GM23248 (cell line): ENCODE measurements at regions not wholly inside any gene's neighbourhood (a gene's known extent, or its start where the extent isn't known, plus 50 kb on each side); places are given as distances from the start of the nearest gene placed in this dataset.

Experiments used
- EZH2 ChIP-seq: fragments of 200-600 bp; sonication (generic); IDR thresholded peaks from 2 replicates; pipeline ENCODE4 v1.6.1; 2018; ENCODE audit warnings: antibody characterized with exemption, mild to moderate bottlenecking; ENCODE audit not compliant: insufficient read depth, poor library complexity, severe bottlenecking
- EZH2phosphoT487 ChIP-seq: fragments of 200-600 bp; sonication (generic); IDR thresholded peaks from 2 replicates; pipeline ENCODE4 v1.6.1; 2018; ENCODE audit warnings: antibody characterized with exemption, moderate library complexity, mild to moderate bottlenecking, low read depth; ENCODE audit not compliant: insufficient read depth

- TF ChIP-seq EZH2 (no peak), EZH2phosphoT487 (no peak)
Measured at GRCh38 chr13:73865027-73865426, 269.2 kb downstream of the KLF12 start.
